GM18951 (cell line): ENCODE measurements at regions not wholly inside any gene's neighbourhood (a gene's known extent, or its start where the extent isn't known, plus 50 kb on each side); places are given as distances from the start of the nearest gene placed in this dataset.

Experiments used
- POLR2A ChIP-seq: IDR thresholded peaks from 4 replicates; pipeline ENCODE4 v1.6.1; 2011; ENCODE audit warnings: mild to moderate bottlenecking; ENCODE audit not compliant: insufficient read length, insufficient read depth; ENCODE audit errors: extremely low read depth
- in situ Hi-C: fragments of 300-500 bp; cut with MboI; formaldehyde crosslinking; loops from one replicate; pipeline ENCODE4 v1.12.0; 2022; ENCODE audit warnings: low sequenced_read_pairs, mixed read lengths, inconsistent platforms; ENCODE audit not compliant: unreplicated experiment

DNA sequence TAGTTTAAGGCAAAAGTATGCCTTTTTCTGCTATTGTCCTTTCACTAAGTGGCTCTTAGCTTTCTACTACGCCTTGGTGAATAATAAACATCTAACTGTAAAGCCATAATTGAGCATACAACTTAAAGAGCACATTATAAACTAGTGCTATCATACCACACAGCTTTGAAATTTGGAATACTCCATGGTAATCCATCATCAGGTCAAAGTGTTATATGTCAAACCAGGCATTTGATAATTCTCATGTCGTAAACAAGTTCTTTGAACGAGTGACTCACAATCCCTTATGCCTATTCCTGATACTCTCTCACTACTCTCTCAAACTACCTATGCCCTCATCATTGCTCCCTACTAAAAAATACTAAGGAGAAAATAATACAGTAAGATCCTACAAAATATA, 60.3 kb upstream of the FMN2 start:
- in situ Hi-C loops: no loop called here
- TF ChIP-seq POLR2A: no peak

DNA sequence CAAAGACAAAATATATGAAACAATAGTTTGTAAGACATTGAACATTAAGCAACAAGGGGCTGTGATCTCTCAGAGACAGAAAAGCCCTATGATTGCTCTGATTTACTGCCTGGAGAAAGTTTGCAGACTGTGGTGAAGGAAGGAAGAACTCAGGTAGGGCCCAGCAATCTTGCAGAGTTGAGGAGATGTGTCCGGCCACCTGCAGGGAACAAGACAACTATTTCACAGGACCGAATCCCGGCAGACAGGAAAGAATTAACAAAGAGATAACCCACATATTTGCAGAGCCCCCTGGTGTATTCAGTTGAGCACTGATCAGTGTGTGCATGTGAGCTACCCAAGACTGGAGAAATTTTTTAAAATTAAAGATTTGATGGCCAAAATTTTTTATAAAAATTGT, 58.3 kb upstream of the FMN2 start:
- no peak for TF ChIP-seq POLR2A

DNA sequence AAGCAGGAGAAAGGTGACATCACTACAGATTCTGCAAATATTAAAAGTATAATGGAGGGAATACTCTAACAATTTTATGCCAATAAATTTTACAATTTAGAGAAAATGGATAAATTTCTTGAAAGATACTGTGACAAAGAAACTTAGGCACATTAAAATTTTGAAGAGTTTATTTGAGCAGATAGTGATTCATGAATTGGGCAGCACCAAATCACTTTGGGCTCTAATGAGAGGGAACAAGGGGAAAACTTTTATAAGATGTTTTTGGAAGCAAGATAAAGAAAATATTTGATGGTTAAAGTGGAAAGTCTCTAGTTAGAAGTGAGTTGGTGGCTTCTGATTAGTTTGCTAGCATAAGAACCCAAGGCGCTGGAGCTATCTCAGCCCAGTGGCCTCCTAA, 55.2 kb upstream of the FMN2 start:
- TF ChIP-seq POLR2A: no peak
- in situ Hi-C loops: no loop called here

More for the DNA sequence above, 58.3 kb upstream of the FMN2 start:
- in situ Hi-C loops: no loop called here
